DND-41 (cell line): ENCODE measurements at regions not wholly inside any gene's neighbourhood (a gene's known extent, or its start where the extent isn't known, plus 50 kb on each side); places are given as distances from the start of the nearest gene placed in this dataset.

ENCODE experiments used
- ATAC-seq: fragments of 200-7000 bp; cut with Tn5 transposase; 3 replicates; pipeline ENCODE4 v1.9.1; 2021; ENCODE audit warnings: low read depth; ENCODE audit not compliant: insufficient read depth
- DNase-seq: peaks from one replicate; pipeline ENCODE4 v3.0.0-alpha.2; 2020
- H2AFZ ChIP-seq: 2 replicates; pipeline ENCODE4 v1.6.0; 2012; ENCODE audit warnings: low read depth, low read length
- H3K27ac ChIP-seq: 2 replicates; pipeline ENCODE4 v1.5.1; 2012; ENCODE audit warnings: low read length, inconsistent platforms
- H3K27me3 ChIP-seq: fragments of 200-600 bp; sonication (generic); 2 replicates; pipeline ENCODE4 v1.6.0; 2012; ENCODE audit warnings: low read length, mild to moderate bottlenecking, inconsistent platforms; ENCODE audit not compliant: insufficient read depth, poor library complexity
- H3K36me3 ChIP-seq: 2 replicates; pipeline ENCODE4 v1.5.1; 2012; ENCODE audit warnings: low read length, inconsistent platforms; ENCODE audit not compliant: insufficient read depth
- H3K4me1 ChIP-seq: 2 replicates; pipeline ENCODE4 v1.5.1; 2012; ENCODE audit warnings: mild to moderate bottlenecking, low read length; ENCODE audit not compliant: insufficient read depth
- H3K4me2 ChIP-seq: 2 replicates; pipeline ENCODE4 v1.6.0; 2012; ENCODE audit warnings: mild to moderate bottlenecking, moderate library complexity, low read length, inconsistent platforms; ENCODE audit not compliant: insufficient read depth
- H3K4me3 ChIP-seq, 2 experiments: fragments of 200-600 bp in 1 of 2; shearing (Covaris generic) in 1 of 2; 2 replicates each; pipeline ENCODE4 v1.5.1; 2012 to 2016; ENCODE audit warnings: inconsistent platforms in 2 of 2, low read length in 2 of 2, mild to moderate bottlenecking in 2 of 2, low read depth in 1 of 2, moderate library complexity in 1 of 2
- H3K79me2 ChIP-seq: 2 replicates; pipeline ENCODE4 v1.6.0; 2012; ENCODE audit warnings: low read length, inconsistent platforms; ENCODE audit not compliant: insufficient read depth
- H3K9ac ChIP-seq: 2 replicates; pipeline ENCODE4 v1.6.0; 2012; ENCODE audit warnings: low read depth, mild to moderate bottlenecking, inconsistent platforms, low read length, moderate library complexity
- H3K9me3 ChIP-seq: 2 replicates; pipeline ENCODE4 v1.5.1; 2012; ENCODE audit warnings: low read length, moderate library complexity, mild to moderate bottlenecking, inconsistent platforms; ENCODE audit not compliant: insufficient read depth, severe bottlenecking
- H4K20me1 ChIP-seq: 2 replicates; pipeline ENCODE4 v1.6.0; 2012; ENCODE audit warnings: low read length; ENCODE audit not compliant: insufficient read depth
- CTCF ChIP-seq: IDR thresholded peaks from 2 replicates; pipeline ENCODE4 v1.5.1; 2012; ENCODE audit warnings: borderline replicate concordance, low read length, moderate library complexity, mild to moderate bottlenecking; ENCODE audit not compliant: poor library complexity, severe bottlenecking; ENCODE audit errors: extremely low read depth
- EZH2 ChIP-seq: IDR thresholded peaks from 3 replicates; pipeline ENCODE4 v1.6.1; 2012; ENCODE audit warnings: borderline replicate concordance, low read depth, mild to moderate bottlenecking, moderate library complexity, low read length, inconsistent platforms; ENCODE audit not compliant: severe bottlenecking

DNA sequence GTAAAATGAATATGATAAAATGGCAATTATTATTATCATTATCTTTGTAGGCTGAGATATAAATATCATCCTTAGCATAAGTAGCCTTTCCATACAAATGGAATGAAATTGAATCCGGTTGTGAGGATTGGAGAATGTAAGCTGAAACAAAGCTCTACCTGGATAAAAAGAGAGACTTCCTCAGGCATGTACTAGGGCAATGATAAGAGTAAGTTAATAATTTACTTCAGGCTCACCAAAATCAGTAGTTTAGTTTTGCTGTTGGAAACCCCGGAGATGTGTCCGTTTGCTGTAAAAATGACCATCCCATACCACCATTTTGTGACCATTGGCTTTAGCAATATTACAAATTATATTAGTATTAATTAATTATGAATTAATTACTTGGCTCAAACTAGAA is 96.3 kb downstream of the C12orf75 start:
- Histone ChIP-seq H3K4me1 (no peaks in the 10 kb centered on the region), H4K20me1 (no peaks in the 10 kb centered on the region), H2AFZ (no peak overlapping the region), H3K9ac (no peak overlapping the region), H3K36me3 (no peaks in the 10 kb centered on the region), H3K79me2 (no peaks in the 10 kb centered on the region), H3K27me3 (no peaks in the 10 kb centered on the region), H3K4me2 (no peak overlapping the region), H3K9me3 (no peaks in the 10 kb centered on the region), H3K27ac (no peak overlapping the region), H3K4me3 (no peak overlapping the region)
- DNase-seq, result no peak
- no peak for TF ChIP-seq EZH2
- no peak for TF ChIP-seq CTCF
- ATAC-seq, result no peak

GRCh38 chr12:105427883-105428282 is 97.4 kb downstream of the C12orf75 start:
- no peaks in the 10 kb centered on the region for H3K79me2 ChIP-seq
- H3K4me1 ChIP-seq, result no peaks in the 10 kb centered on the region
- no peak overlapping the region for H2AFZ ChIP-seq
- TF ChIP-seq CTCF (peak; percentile 19), EZH2 (no peak)
- no peak overlapping the region for H3K4me2 ChIP-seq
- no peak overlapping the region for H3K9ac ChIP-seq
- DNase-seq, result no peak
- no peaks in the 10 kb centered on the region for H3K36me3 ChIP-seq
- no peaks in the 10 kb centered on the region for H3K27me3 ChIP-seq
- no peak overlapping the region for H3K4me3 ChIP-seq
- no peak overlapping the region for H3K27ac ChIP-seq
- no peaks in the 10 kb centered on the region for H3K9me3 ChIP-seq
- no peaks in the 10 kb centered on the region for H4K20me1 ChIP-seq
- ATAC-seq, result no peak

- ATAC-seq, result no peak
- Histone ChIP-seq H3K9ac (no peak overlapping the region), H3K4me2 (no peak overlapping the region), H3K27me3 (no peaks in the 10 kb centered on the region), H3K4me3 (no peak overlapping the region), H3K4me1 (no peaks in the 10 kb centered on the region), H4K20me1 (no peaks in the 10 kb centered on the region), H2AFZ (no peak overlapping the region), H3K27ac (no peak overlapping the region), H3K36me3 (no peaks in the 10 kb centered on the region), H3K79me2 (no peaks in the 10 kb centered on the region), H3K9me3 (no peaks in the 10 kb centered on the region)
- TF ChIP-seq EZH2, result no peak
- no peak for TF ChIP-seq CTCF
- DNase-seq, result no peak
These were observed 98.4 kb downstream of the C12orf75 start for GRCh38 chr12:105428793-105429395.
